ENCODE measurements at regions not wholly inside any gene's neighbourhood (a gene's known extent, or its start where the extent isn't known, plus 50 kb on each side); places are given as distances from the start of the nearest gene placed in this dataset.
"Not testable (repeated sequence)": the region's sequence is repeated elsewhere in the genome, so short reads cannot be mapped to it uniquely, and the experiment has no call there.

- not testable (repeated sequence) for DNase-seq
Measured at GRCh38 chr16:10275214-10275996, 93.2 kb upstream of the GRIN2A start.

GRCh38 chr16:10277597-10277996, 95.4 kb upstream of the GRIN2A start:
- DNase-seq: no peak

- no peak for DNase-seq
Measured at GRCh38 chr16:10280262-10281170, 98.3 kb upstream of the GRIN2A start.

DNA sequence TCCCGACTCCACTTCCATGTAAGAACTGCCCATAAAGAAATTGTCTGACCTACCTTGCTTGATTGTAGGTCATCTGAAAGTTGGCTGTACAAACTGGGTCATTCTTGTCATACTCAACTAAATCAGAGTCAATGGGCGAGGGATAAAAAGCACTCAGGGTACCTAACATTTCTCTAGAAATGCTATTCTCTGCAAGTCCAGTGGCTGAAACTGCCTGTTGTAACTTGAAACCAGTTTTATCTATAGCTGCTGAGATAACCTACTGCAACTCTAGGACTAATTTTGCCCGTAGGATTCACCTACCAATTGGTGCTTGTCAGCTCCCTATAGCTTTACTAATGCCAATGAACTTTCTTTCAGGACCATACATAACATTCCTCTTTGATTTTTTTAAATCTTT, 100.1 kb upstream of the GRIN2A start:
- DNase-seq: no peak

DNA sequence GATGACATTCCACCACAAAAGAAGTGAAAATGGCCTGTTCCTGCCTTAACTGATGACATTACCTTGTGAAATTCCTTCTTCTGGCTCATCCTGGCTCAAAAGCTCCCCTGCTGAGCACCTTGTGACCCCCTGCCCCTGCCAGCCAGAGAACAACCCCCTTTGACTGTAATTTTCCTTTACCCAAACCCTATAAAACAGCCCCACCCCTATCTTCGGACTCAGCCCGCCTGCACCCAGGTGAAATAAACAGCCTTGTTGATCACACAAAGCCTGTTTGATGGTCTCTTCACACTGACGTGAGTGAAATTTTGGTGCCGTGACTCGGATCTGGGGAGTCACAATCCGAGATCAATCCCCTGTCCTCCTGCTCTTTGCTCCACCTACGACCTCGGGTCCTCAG, 101.0 kb upstream of the GRIN2A start:
- DNase-seq: not testable (repeated sequence)

DNA sequence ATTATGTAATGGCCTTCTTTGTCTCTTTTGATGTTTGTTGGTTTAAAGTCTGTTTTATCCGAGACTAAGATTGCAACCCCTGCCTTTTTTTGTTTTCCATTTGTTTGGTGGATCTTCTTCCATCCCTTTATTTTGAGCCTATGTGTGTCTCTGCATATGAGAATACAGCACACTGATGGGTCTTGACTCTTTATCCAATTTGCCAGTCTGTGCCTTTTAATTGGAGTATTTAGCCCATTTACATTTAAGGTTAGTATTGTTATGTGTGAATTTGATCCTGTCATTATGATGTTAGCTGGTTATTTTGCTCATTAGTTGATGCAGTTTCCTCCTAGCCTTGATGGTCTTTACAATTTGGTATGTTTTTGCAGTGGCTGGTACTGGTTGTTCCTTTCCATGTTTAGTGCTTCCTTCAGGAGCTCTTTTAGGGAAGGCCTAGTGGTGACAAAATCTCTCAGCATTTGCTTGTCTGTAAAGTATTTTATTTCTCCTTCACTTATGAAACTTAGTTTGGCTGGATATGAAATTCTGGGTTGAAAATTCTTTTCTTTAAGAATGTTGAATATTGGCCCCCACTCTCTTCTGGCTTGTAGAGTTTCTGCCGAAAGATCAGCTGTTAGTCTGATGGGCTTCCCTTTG, 95.3 kb upstream of the ATF7IP2 start:
- DNase-seq: not testable (repeated sequence)

- not testable (repeated sequence) for DNase-seq
Measured at GRCh38 chr16:10292197-10292596, 93.7 kb upstream of the ATF7IP2 start.

DNA sequence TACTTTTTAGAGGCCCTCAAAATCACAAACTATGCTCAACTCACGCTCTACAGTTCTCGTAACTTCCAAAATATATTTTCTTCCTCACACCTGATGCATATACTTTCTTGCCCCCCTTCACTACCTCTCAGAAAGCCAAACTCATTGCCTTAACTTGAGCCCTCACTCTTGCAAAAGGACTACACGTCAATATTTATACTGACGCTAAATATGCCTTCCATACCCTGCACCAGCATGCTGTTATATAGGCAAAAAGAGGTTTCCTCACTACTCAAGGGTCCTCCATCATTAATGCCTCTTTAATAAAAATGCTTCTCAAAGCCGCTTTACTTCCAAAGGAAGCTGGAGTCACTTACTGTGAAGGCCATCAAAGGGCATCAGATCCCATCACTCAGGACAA, 92.9 kb upstream of the ATF7IP2 start:
- not testable (repeated sequence) for DNase-seq

DNA sequence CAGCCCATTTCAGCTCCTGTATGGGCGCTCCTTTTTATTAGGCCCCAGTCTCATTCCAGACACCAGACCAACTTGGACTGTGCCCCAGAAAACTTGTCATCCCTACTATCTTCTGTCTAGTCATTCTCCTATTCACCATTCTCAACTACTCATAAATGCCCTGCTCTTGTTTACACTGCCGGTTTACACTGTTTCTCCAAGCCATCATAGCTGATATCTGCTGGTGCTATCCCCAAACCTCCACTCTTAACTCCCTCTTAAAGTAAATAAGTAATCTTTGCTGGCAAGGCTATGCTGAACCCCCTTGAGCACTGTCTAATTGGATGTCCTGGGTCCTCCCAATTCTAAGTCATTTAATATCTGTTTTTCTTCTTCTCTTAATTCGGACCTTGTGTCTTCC, 91.7 kb upstream of the ATF7IP2 start:
- DNase-seq: not testable (repeated sequence)

GRCh38 chr16:10296956-10297340, 88.9 kb upstream of the ATF7IP2 start:
- no peak for DNase-seq

- DNase-seq: peak; percentile 9
Measured at GRCh38 chr16:10297341-10298006, 88.4 kb upstream of the ATF7IP2 start.

DNA sequence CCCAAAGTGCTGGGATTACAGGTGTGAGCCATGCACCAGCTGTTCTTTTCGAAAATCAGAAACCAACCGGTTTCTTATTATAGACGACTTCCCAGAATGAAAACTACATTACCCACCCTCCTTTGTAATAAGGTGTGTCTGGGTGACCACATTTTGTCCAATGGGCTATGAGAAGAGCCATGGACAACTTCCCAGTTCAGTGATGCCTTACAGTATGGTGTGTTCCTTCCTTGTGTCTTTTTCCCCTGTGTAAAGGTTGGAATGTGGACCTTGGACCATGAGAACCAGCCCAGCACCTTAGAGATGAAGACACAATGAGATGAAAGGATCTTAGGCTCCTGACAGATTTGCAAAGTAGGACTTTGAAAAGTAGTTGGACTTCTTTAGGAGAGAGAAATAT, 85.0 kb upstream of the ATF7IP2 start:
- no peak for DNase-seq

- DNase-seq: not testable (repeated sequence)
Measured at GRCh38 chr16:10301547-10301946, 84.3 kb upstream of the ATF7IP2 start.

GRCh38 chr16:10305912-10306311, 79.9 kb upstream of the ATF7IP2 start:
- no peak for DNase-seq

- no peak for DNase-seq
Measured at GRCh38 chr16:10308305-10309193, 77.3 kb upstream of the ATF7IP2 start.

- no peak for DNase-seq
Measured at GRCh38 chr16:10309271-10309932, 76.5 kb upstream of the ATF7IP2 start.

GRCh38 chr16:10312008-10312407, 73.9 kb upstream of the ATF7IP2 start:
- DNase-seq: no peak

DNA sequence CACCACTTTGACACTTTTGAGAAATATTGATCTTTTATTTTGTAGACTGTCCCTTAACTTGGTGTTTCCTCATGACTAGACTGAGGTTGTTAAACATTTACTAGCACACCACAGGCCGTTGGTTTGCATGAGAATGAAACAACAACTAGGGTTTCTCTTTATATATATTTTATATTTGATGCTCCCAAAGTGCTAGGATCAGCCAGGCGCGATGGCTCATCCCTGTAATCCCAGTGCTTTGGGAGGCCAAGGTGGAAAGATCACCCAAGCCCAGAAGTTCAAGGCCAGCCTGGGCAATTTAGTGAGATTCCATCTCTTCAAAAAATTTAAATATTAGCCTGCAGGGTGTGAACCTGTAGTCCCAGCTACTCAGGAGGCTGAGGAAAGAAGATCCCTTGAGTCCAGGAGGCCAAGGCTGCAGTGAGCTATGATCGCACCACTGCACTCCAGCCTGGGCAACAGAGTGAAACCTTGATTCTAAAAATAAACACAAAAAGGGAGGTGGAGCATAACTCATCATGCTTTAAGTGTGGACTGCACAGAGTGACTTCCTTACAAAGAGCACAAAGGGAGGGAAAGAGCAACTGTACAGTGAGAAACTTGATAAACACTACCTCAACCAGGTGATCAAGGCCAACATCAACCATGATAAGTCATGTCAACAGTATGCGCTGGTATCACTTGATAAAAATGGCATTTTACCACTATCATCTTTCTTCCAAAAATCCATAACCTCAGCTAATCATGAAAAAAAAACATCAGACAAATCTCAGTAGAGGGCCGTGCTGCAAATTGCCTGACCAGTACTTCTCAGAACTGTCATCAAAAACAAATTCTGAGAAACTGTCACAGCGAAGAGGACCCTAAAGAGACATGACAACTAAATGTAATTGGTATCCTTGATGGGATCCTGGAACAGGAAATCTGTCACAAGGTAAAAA, 72.8 kb upstream of the ATF7IP2 start:
- no peak for DNase-seq

DNA sequence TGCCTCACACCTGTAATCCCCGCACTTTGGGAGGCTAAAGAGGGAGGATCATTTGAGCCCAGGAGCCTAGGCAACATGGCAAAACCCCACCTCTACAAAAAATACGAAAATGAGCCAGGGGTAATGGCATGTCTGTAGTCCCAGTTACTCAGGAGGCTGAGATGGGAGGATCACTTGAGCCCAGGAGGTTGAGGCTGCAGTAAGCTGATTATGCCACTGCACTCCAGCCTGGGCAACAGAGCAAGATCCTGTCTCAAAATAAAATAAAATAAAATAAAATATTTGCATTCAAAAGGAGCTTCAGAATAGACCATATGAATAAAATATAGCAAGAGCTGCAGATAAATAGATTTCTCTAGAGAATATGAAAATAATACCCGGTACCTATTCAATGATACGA, 71.5 kb upstream of the ATF7IP2 start:
- no peak for DNase-seq

GRCh38 chr16:10314811-10315210, 71.0 kb upstream of the ATF7IP2 start:
- DNase-seq: peak; percentile 75
